Breast epithelium (tissue), 3 donors: ENCODE measurements at regions not wholly inside any gene's neighbourhood (a gene's known extent, or its start where the extent isn't known, plus 50 kb on each side); places are given as distances from the start of the nearest gene placed in this dataset.

ENCODE experiments used
- POLR2A ChIP-seq: fragments of 450-650 bp; IDR thresholded peaks from one replicate; pipeline ENCODE4 v1.6.1; 2016; ENCODE audit warnings: antibody characterized with exemption, mild to moderate bottlenecking, moderate library complexity
- POLR2AphosphoS5 ChIP-seq, 3 donors: sonication (generic); formaldehyde crosslinking; IDR thresholded peaks; one replicate each; pipeline ENCODE4 v1.6.1; 2017; ENCODE audit warnings: antibody characterized with exemption in 3 of 3
- TF ChIP-seq, protein P1 (sequence below), 3 donors: fragments of 450-650 bp; IDR thresholded peaks; one replicate each; pipeline ENCODE4 v1.5.1; 2016 to 2017; ENCODE audit warnings: antibody characterized with exemption in 3 of 3, mild to moderate bottlenecking in 3 of 3, moderate library complexity in 3 of 3

DNA sequence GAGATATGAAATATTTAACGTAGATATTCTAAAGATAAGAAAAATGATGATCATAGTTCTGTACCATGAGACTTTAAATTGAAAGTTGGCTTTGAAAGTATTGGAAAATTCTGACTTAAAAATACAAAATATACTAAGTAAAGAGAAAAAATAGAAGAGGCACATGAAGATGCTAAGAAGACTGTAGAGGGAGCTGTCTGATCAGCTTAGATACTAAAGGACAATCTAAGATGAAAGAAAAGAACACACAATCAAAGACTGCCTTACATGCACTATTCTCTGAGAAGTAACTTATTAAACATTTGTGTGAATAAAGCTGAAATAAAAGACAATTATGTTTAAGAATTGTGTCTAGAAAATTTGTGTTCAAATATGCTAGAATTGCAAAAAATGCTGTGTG lies 55.1 kb downstream of the RBMXL2 start:
- TF ChIP-seq, protein P1, sequence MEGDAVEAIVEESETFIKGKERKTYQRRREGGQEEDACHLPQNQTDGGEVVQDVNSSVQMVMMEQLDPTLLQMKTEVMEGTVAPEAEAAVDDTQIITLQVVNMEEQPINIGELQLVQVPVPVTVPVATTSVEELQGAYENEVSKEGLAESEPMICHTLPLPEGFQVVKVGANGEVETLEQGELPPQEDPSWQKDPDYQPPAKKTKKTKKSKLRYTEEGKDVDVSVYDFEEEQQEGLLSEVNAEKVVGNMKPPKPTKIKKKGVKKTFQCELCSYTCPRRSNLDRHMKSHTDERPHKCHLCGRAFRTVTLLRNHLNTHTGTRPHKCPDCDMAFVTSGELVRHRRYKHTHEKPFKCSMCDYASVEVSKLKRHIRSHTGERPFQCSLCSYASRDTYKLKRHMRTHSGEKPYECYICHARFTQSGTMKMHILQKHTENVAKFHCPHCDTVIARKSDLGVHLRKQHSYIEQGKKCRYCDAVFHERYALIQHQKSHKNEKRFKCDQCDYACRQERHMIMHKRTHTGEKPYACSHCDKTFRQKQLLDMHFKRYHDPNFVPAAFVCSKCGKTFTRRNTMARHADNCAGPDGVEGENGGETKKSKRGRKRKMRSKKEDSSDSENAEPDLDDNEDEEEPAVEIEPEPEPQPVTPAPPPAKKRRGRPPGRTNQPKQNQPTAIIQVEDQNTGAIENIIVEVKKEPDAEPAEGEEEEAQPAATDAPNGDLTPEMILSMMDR (IDR thresholded peaks at IDR 0.05), result peak in 1 of 3 donors; percentile 40
- no peak for TF ChIP-seq POLR2A
- TF ChIP-seq POLR2AphosphoS5 (IDR thresholded peaks at IDR 0.05), result no peak
